Activated CD4-positive, alpha-beta T cell treated with anti-CD3 and anti-CD28 coated beads for 48 hours (primary cell): ENCODE measurements at regions not wholly inside any gene's neighbourhood (a gene's known extent, or its start where the extent isn't known, plus 50 kb on each side); places are given as distances from the start of the nearest gene placed in this dataset.

ENCODE experiments used
- DNase-seq: peaks from one replicate; pipeline ENCODE4 v3.0.0-alpha.2; 2020

- DNase-seq, result no peak
These were observed 335.4 kb downstream of the CXCL12 start for GRCh38 chr10:44049301-44050015.

GRCh38 chr10:44047361-44047760 lies 337.5 kb downstream of the CXCL12 start:
- DNase-seq, result no peak

GRCh38 chr10:44046605-44047004 lies 338.3 kb downstream of the CXCL12 start:
- no peak for DNase-seq

GRCh38 chr10:44045020-44045419 lies 339.9 kb downstream of the CXCL12 start:
- DNase-seq, result no peak

GRCh38 chr10:44044549-44044948 lies 340.3 kb downstream of the CXCL12 start:
- no peak for DNase-seq

- DNase-seq, result no peak
These were observed 341.1 kb downstream of the CXCL12 start for GRCh38 chr10:44043646-44044375.

GRCh38 chr10:44042926-44043602 lies 341.8 kb downstream of the CXCL12 start:
- no peak for DNase-seq

- DNase-seq, result no peak
These were observed 342.7 kb downstream of the CXCL12 start for GRCh38 chr10:44042075-44042770.

GRCh38 chr10:44039599-44039998 lies 345.3 kb downstream of the CXCL12 start:
- no peak for DNase-seq

GRCh38 chr10:44036425-44036824 lies 348.5 kb downstream of the CXCL12 start:
- DNase-seq, result no peak

- DNase-seq, result no peak
These were observed 349.3 kb downstream of the CXCL12 start for GRCh38 chr10:44035474-44036197.

- no peak for DNase-seq
These were observed 350.0 kb downstream of the CXCL12 start for GRCh38 chr10:44034946-44035345.

GRCh38 chr10:44033008-44033407 lies 351.9 kb downstream of the CXCL12 start:
- DNase-seq, result no peak

- no peak for DNase-seq
These were observed 352.7 kb downstream of the CXCL12 start for GRCh38 chr10:44032216-44032615.

- no peak for DNase-seq
These were observed 354.2 kb downstream of the CXCL12 start for GRCh38 chr10:44030738-44031137.

- peak; percentile 56 for DNase-seq
These were observed 354.8 kb downstream of the CXCL12 start for GRCh38 chr10:44030132-44030531.

- DNase-seq, result no peak
These were observed 356.3 kb downstream of the CXCL12 start for GRCh38 chr10:44028384-44029137.

- DNase-seq, result no peak
These were observed 360.4 kb downstream of the CXCL12 start for GRCh38 chr10:44024356-44025116.

- DNase-seq, result no peak
These were observed 361.4 kb downstream of the CXCL12 start for GRCh38 chr10:44023517-44023916.

- no peak for DNase-seq
These were observed 362.7 kb downstream of the CXCL12 start for GRCh38 chr10:44022203-44022602.
